Stimulated activated CD4-positive, alpha-beta T cell treated with anti-CD3 and anti-CD28 coated beads, TNF-alpha, amount 100 ng/mL, for 4 hours (primary cell): ENCODE measurements at regions not wholly inside any gene's neighbourhood (a gene's known extent, or its start where the extent isn't known, plus 50 kb on each side); places are given as distances from the start of the nearest gene placed in this dataset.
"Not testable (repeated sequence)": the region's sequence is repeated elsewhere in the genome, so short reads cannot be mapped to it uniquely, and the experiment has no call there.

ENCODE experiments used
- DNase-seq, 3 experiments: peaks; one replicate each; pipeline ENCODE4 v3.0.0-alpha.2; 2020; ENCODE audit warnings: low read depth in 3 of 3

GRCh38 chr5:34266151-34266550 lies 223.1 kb upstream of the C1QTNF3 start:
- DNase-seq, result not testable (repeated sequence)

- not testable (repeated sequence) for DNase-seq
Measured at GRCh38 chr5:34296759-34297158, 253.7 kb upstream of the C1QTNF3 start.

GRCh38 chr5:34329201-34329600 lies 286.2 kb upstream of the C1QTNF3 start:
- not testable (repeated sequence) for DNase-seq

GRCh38 chr5:34329611-34330108 lies 286.6 kb upstream of the C1QTNF3 start:
- not testable (repeated sequence) for DNase-seq

- DNase-seq, result not testable (repeated sequence)
Measured at GRCh38 chr5:34331928-34332454, 289.0 kb upstream of the C1QTNF3 start.

GRCh38 chr5:34339408-34340001 lies 296.5 kb upstream of the C1QTNF3 start:
- not testable (repeated sequence) for DNase-seq

GRCh38 chr5:34354440-34354839 lies 301.7 kb upstream of the RAI14 start:
- not testable (repeated sequence) for DNase-seq

- DNase-seq, result not testable (repeated sequence)
Measured at GRCh38 chr5:34371417-34371816, 284.7 kb upstream of the RAI14 start.

- not testable (repeated sequence) for DNase-seq
Measured at GRCh38 chr5:34371817-34372216, 284.3 kb upstream of the RAI14 start.

GRCh38 chr5:34372739-34373138 lies 283.4 kb upstream of the RAI14 start:
- not testable (repeated sequence) for DNase-seq

- not testable (repeated sequence) for DNase-seq
Measured at GRCh38 chr5:34377651-34378050, 278.5 kb upstream of the RAI14 start.

- not testable (repeated sequence) for DNase-seq
Measured at GRCh38 chr5:34378498-34378897, 277.6 kb upstream of the RAI14 start.

GRCh38 chr5:34388754-34389153 lies 267.4 kb upstream of the RAI14 start:
- not testable (repeated sequence) for DNase-seq

GRCh38 chr5:34409373-34409772 lies 246.8 kb upstream of the RAI14 start:
- no peak for DNase-seq

GRCh38 chr5:34410411-34411139 lies 245.6 kb upstream of the RAI14 start:
- DNase-seq, result no peak

- DNase-seq, result no peak
Measured at GRCh38 chr5:34411470-34412346, 244.4 kb upstream of the RAI14 start.

GRCh38 chr5:34412736-34413135 lies 243.4 kb upstream of the RAI14 start:
- no peak for DNase-seq

- no peak for DNase-seq
Measured at GRCh38 chr5:34415559-34416198, 240.4 kb upstream of the RAI14 start.

GRCh38 chr5:34416501-34417008 lies 239.6 kb upstream of the RAI14 start:
- DNase-seq, result no peak

GRCh38 chr5:34420191-34420590 lies 235.9 kb upstream of the RAI14 start:
- DNase-seq, result not testable (repeated sequence)
